Tibial nerve (tissue), 4 donors: ENCODE measurements at regions not wholly inside any gene's neighbourhood (a gene's known extent, or its start where the extent isn't known, plus 50 kb on each side); places are given as distances from the start of the nearest gene placed in this dataset.

ENCODE experiments used
- CTCF ChIP-seq, 5 experiments: fragments of 200-600 bp in 3 of 5; fragments of 450-650 bp in 2 of 5; sonication (generic) in 3 of 5; IDR thresholded peaks; one replicate each; pipeline ENCODE4 v1.5.1; 2016 to 2019; ENCODE audit warnings: antibody characterized with exemption in 5 of 5, mild to moderate bottlenecking in 3 of 5, moderate library complexity in 2 of 5
- EP300 ChIP-seq, 2 donors: sonication (generic); formaldehyde crosslinking; IDR thresholded peaks; one replicate each; pipeline ENCODE4 v1.6.1; 2017; ENCODE audit warnings: antibody characterized with exemption in 2 of 2, mild to moderate bottlenecking in 1 of 2
- POLR2A ChIP-seq, 2 donors: fragments of 450-650 bp; IDR thresholded peaks; one replicate each; pipeline ENCODE4 v1.6.1; 2017; ENCODE audit warnings: antibody characterized with exemption in 2 of 2, mild to moderate bottlenecking in 2 of 2, moderate library complexity in 2 of 2

GRCh38 chr9:104302775-104303174 is 201.3 kb upstream of the OR13F1 start:
- no peak for TF ChIP-seq CTCF (IDR thresholded peaks at IDR 0.05)
- no peak for TF ChIP-seq POLR2A (IDR thresholded peaks at IDR 0.05)
- TF ChIP-seq EP300 (IDR thresholded peaks at IDR 0.05): no peak
